Gastrocnemius medialis (tissue), 4 donors: ENCODE measurements at regions not wholly inside any gene's neighbourhood (a gene's known extent, or its start where the extent isn't known, plus 50 kb on each side); places are given as distances from the start of the nearest gene placed in this dataset.

Experiments
- ATAC-seq, 2 donors: fragments of 150-250 bp; one replicate each; pipeline ENCODE4 v1.9.1; 2016
- DNase-seq, 2 donors: peaks; one replicate each; pipeline ENCODE4 v3.0.0-alpha.2; 2019
- H3K27ac ChIP-seq, 4 donors: fragments of 200-600 bp; sonication (generic); 1 replicate in 1 of 4; 2 replicates in 3 of 4; pipeline ENCODE4 v1.5.1; 2016 to 2018; ENCODE audit warnings: mild to moderate bottlenecking in 2 of 4, moderate library complexity in 1 of 4
- H3K27me3 ChIP-seq, 3 donors: fragments of 200-600 bp; sonication (generic) in 2 of 3; 1 replicate in 1 of 3; 2 replicates in 2 of 3; pipeline versions ENCODE4 v1.5.1 to v1.6.0; 2016 to 2019; ENCODE audit warnings: mild to moderate bottlenecking in 1 of 3, moderate library complexity in 1 of 3
- H3K36me3 ChIP-seq, 2 donors: fragments of 200-600 bp; sonication (generic) in 1 of 2; one replicate each; pipeline ENCODE4 v1.5.1; 2017 to 2018
- H3K4me1 ChIP-seq, 2 donors: fragments of 200-600 bp; sonication (generic) in 1 of 2; one replicate each; pipeline ENCODE4 v1.5.1; 2016 to 2017; ENCODE audit warnings: mild to moderate bottlenecking in 2 of 2
- H3K4me3 ChIP-seq, 4 donors: fragments of 200-600 bp; sonication (generic) in 3 of 4; 1 replicate in 1 of 4; 2 replicates in 3 of 4; pipeline ENCODE4 v1.5.1; 2016 to 2019; ENCODE audit warnings: mild to moderate bottlenecking in 2 of 4
- H3K9me3 ChIP-seq, 3 donors: fragments of 200-600 bp; sonication (generic) in 2 of 3; 1 replicate in 1 of 3; 2 replicates in 2 of 3; pipeline ENCODE4 v1.5.1; 2016 to 2019
- POLR2A ChIP-seq, 2 donors: fragments of 450-650 bp; IDR thresholded peaks; one replicate each; pipeline ENCODE4 v1.6.1; 2017; ENCODE audit warnings: antibody characterized with exemption in 2 of 2, mild to moderate bottlenecking in 2 of 2, moderate library complexity in 2 of 2
- in situ Hi-C, 4 donors: fragments of 200-750 bp; cut with MboI; loops; one replicate each; pipeline versions ENCODE4 v1.15.0 to v1.8.0; 2017; ENCODE audit warnings: low sequenced_read_pairs in 4 of 4
- intact Hi-C: fragments of 100-400 bp; cut with DNase I; formaldehyde crosslinking; loops from one replicate; pipeline ENCODE4 v1.15.1; 2023; ENCODE audit warnings: low total_unique reads
- TF ChIP-seq, protein P1 (sequence below), 5 experiments: fragments of 450-650 bp in 3 of 5; fragments of 200-600 bp in 2 of 5; sonication (generic) in 2 of 5; IDR thresholded peaks in 4 of 5; conservative IDR thresholded peaks in 1 of 5; 1 replicate in 4 of 5; 2 replicates in 1 of 5; pipeline ENCODE4 v1.5.1; 2016 to 2019; ENCODE audit warnings: antibody characterized with exemption in 5 of 5, mild to moderate bottlenecking in 3 of 5, moderate library complexity in 3 of 5

DNA sequence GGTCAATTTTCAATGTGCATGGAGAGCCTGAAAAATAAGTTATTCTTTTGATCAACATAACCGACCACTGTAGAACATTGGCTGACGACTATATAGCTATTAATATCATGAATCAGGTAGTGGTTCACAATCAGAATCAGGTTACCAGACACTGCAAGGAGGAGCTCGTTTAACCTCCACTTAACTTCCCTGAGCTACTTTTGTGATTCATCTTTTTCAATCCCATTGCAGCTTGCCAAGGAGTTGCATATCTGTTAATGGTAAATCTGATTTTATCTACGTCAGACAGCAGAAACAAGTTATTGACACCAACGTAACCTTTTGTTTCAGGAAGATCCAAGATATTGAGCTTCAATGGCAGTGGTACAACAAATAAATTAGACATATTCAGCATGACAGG, 2263.8 kb upstream of the ACO1 start:
- Histone ChIP-seq H3K27me3 (no peaks in the 10 kb centered on the region), H3K9me3 (no peaks in the 10 kb centered on the region), H3K4me1 (no peaks in the 10 kb centered on the region), H3K36me3 (no peaks in the 10 kb centered on the region), H3K4me3 (no peak overlapping the region), H3K27ac (no peak overlapping the region)
- DNase-seq (no peak), ATAC-seq (no peak)
- intact Hi-C loops (no loop called here), in situ Hi-C loops (no loop called here)
- TF ChIP-seq POLR2A (IDR thresholded peaks at IDR 0.05): no peak
- TF ChIP-seq, protein P1, sequence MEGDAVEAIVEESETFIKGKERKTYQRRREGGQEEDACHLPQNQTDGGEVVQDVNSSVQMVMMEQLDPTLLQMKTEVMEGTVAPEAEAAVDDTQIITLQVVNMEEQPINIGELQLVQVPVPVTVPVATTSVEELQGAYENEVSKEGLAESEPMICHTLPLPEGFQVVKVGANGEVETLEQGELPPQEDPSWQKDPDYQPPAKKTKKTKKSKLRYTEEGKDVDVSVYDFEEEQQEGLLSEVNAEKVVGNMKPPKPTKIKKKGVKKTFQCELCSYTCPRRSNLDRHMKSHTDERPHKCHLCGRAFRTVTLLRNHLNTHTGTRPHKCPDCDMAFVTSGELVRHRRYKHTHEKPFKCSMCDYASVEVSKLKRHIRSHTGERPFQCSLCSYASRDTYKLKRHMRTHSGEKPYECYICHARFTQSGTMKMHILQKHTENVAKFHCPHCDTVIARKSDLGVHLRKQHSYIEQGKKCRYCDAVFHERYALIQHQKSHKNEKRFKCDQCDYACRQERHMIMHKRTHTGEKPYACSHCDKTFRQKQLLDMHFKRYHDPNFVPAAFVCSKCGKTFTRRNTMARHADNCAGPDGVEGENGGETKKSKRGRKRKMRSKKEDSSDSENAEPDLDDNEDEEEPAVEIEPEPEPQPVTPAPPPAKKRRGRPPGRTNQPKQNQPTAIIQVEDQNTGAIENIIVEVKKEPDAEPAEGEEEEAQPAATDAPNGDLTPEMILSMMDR (IDR thresholded peaks at IDR 0.05 in 4 of 5, conservative IDR thresholded peaks at IDR 0.05 in 1 of 5): no peak

DNA sequence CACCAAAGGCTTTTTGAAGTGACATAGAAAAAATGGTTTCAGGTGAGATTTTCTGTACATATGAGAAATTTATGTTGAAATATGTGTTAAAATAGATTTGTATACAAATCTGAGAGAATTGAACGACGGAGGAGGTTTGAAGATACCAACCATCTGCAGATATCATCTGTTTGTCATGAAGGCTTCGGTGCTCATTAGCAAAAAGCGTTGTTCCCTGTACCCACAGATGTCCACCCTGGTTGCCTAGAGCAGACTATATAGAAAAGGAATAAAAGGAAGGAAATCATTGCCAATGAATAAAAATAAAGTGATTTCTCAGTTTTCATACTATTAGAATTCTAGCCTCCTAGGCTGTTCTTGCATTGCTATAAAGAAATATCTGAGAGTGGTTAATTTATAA, 2262.8 kb upstream of the ACO1 start:
- Histone ChIP-seq H3K27ac (no peak overlapping the region), H3K9me3 (no peaks in the 10 kb centered on the region), H3K27me3 (no peaks in the 10 kb centered on the region), H3K4me1 (no peaks in the 10 kb centered on the region), H3K4me3 (no peak overlapping the region), H3K36me3 (no peaks in the 10 kb centered on the region)
- in situ Hi-C loops (no loop called here), intact Hi-C loops (no loop called here)
- ATAC-seq: no peak
- TF ChIP-seq, protein P1 (IDR thresholded peaks at IDR 0.05 in 4 of 5, conservative IDR thresholded peaks at IDR 0.05 in 1 of 5): no peak
- TF ChIP-seq POLR2A (IDR thresholded peaks at IDR 0.05): no peak
- DNase-seq: no peak

DNA sequence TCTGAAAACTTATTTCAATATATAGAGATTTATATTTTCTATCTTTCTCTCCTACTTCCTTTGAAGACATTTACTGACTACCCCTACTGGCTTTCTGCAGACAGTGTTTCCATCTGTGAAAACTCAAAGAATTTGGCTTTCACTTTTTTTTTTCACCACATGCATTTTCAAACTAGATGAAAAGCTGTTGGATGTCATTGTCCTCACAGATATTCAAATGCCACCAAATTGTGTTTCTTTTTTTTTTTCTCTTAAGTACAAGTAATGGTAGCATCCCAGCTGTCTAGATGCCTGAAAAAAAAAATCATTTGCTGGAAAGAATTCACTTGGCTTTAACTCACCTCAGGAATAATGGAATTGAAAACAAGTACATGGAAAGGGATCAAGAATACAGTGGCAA, 2258.6 kb upstream of the ACO1 start:
- ATAC-seq (no peak), DNase-seq (no peak)
- Histone ChIP-seq H3K4me3 (no peak overlapping the region), H3K27ac (no peak overlapping the region), H3K9me3 (no peaks in the 10 kb centered on the region), H3K4me1 (no peaks in the 10 kb centered on the region), H3K36me3 (no peaks in the 10 kb centered on the region), H3K27me3 (no peaks in the 10 kb centered on the region)
- in situ Hi-C loops (no loop called here), intact Hi-C loops (no loop called here)
- TF ChIP-seq, protein P1 (IDR thresholded peaks at IDR 0.05 in 4 of 5, conservative IDR thresholded peaks at IDR 0.05 in 1 of 5): no peak
- TF ChIP-seq POLR2A (IDR thresholded peaks at IDR 0.05): no peak

DNA sequence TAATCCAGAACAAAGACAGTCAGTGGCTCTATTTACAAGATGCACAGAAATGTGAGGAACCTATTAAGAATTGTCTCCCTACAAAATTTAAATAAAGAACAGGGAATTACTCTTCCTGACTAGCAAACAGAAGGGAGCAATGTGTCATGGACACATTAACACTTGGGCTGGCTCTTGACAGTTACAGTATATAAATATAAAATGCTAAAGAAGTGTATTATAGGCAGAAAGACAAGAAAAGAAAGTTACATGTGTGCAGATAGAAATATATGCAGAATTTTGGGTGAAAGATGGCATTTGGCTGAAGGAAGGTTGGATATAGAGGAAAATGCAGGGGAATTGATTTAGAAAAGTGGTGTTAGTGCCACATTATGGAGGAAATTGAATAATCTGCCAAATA, 2257.1 kb upstream of the ACO1 start:
- in situ Hi-C loops: no loop called here
- Histone ChIP-seq H3K4me3 (no peak overlapping the region), H3K36me3 (no peaks in the 10 kb centered on the region), H3K9me3 (no peaks in the 10 kb centered on the region), H3K27me3 (no peaks in the 10 kb centered on the region), H3K4me1 (no peaks in the 10 kb centered on the region), H3K27ac (no peak overlapping the region)
- TF ChIP-seq POLR2A (IDR thresholded peaks at IDR 0.05): no peak
- TF ChIP-seq, protein P1 (IDR thresholded peaks at IDR 0.05 in 4 of 5, conservative IDR thresholded peaks at IDR 0.05 in 1 of 5): no peak
- DNase-seq (no peak), ATAC-seq (no peak)
- intact Hi-C loops: no loop called here

DNA sequence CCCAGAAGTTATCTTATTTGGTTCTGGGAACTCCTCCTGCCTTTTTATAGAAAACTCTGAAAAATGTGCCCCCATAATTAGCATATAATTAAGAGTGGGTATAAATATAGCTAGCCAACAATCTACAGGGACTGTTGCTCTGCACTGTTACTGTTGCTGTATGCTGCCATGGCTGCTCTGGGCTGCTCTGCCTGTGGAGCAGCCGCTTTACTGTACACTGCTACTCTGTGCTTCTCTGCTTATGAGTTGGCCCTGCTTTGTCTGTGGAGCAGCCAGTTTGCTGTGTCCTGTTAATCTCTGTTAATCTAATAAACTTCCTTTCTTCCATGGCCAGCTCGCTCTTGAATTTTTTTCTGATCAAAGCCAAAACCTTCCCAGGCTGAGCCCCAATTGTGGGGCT, 2244.0 kb upstream of the ACO1 start:
- no peaks in the 10 kb centered on the region for H3K9me3 ChIP-seq
- no peaks in the 10 kb centered on the region for H3K36me3 ChIP-seq
- no peak for TF ChIP-seq POLR2A (IDR thresholded peaks at IDR 0.05)
- TF ChIP-seq, protein P1 (IDR thresholded peaks at IDR 0.05 in 4 of 5, conservative IDR thresholded peaks at IDR 0.05 in 1 of 5): no peak
- H3K4me3 ChIP-seq: no peak overlapping the region
- no peaks in the 10 kb centered on the region for H3K4me1 ChIP-seq
- no peak overlapping the region for H3K27ac ChIP-seq
- in situ Hi-C loops: no loop called here
- DNase-seq (no peak), ATAC-seq (no peak)
- H3K27me3 ChIP-seq: no peaks in the 10 kb centered on the region
- intact Hi-C loops: no loop called here
